Cardiac fibroblast (primary cell): ENCODE measurements at regions not wholly inside any gene's neighbourhood (a gene's known extent, or its start where the extent isn't known, plus 50 kb on each side); places are given as distances from the start of the nearest gene placed in this dataset.

Source experiments
- DNase-seq, 2 donors: peaks; one replicate each; pipeline versions ENCODE4 v3.0.0 to v3.0.0-alpha.2; 2010; ENCODE audit warnings: low read depth in 2 of 2
- H3K4me3 ChIP-seq, 2 donors: replicated peaks in 1 of 2; 1 replicate in 1 of 2; 2 replicates in 1 of 2; pipeline ENCODE4 v1.5.1; 2011; ENCODE audit warnings: low read depth in 2 of 2, low read length in 2 of 2, mild to moderate bottlenecking in 2 of 2, moderate library complexity in 1 of 2
- TF ChIP-seq, protein P1 (sequence below): IDR thresholded peaks from one replicate; pipeline ENCODE4 v1.5.1; 2011; ENCODE audit warnings: low read depth, mild to moderate bottlenecking, low read length, inconsistent platforms

GRCh38 chr10:78321500-78321899 lies 287.8 kb downstream of the RPS24 start:
- no peak for DNase-seq
- TF ChIP-seq, protein P1, sequence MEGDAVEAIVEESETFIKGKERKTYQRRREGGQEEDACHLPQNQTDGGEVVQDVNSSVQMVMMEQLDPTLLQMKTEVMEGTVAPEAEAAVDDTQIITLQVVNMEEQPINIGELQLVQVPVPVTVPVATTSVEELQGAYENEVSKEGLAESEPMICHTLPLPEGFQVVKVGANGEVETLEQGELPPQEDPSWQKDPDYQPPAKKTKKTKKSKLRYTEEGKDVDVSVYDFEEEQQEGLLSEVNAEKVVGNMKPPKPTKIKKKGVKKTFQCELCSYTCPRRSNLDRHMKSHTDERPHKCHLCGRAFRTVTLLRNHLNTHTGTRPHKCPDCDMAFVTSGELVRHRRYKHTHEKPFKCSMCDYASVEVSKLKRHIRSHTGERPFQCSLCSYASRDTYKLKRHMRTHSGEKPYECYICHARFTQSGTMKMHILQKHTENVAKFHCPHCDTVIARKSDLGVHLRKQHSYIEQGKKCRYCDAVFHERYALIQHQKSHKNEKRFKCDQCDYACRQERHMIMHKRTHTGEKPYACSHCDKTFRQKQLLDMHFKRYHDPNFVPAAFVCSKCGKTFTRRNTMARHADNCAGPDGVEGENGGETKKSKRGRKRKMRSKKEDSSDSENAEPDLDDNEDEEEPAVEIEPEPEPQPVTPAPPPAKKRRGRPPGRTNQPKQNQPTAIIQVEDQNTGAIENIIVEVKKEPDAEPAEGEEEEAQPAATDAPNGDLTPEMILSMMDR, result no peak
- H3K4me3 ChIP-seq, result no peak overlapping the region

GRCh38 chr10:78326372-78326771 lies 292.7 kb downstream of the RPS24 start:
- no peak overlapping the region for H3K4me3 ChIP-seq
- DNase-seq, result no peak
- TF ChIP-seq, protein P1, result no peak

DNA sequence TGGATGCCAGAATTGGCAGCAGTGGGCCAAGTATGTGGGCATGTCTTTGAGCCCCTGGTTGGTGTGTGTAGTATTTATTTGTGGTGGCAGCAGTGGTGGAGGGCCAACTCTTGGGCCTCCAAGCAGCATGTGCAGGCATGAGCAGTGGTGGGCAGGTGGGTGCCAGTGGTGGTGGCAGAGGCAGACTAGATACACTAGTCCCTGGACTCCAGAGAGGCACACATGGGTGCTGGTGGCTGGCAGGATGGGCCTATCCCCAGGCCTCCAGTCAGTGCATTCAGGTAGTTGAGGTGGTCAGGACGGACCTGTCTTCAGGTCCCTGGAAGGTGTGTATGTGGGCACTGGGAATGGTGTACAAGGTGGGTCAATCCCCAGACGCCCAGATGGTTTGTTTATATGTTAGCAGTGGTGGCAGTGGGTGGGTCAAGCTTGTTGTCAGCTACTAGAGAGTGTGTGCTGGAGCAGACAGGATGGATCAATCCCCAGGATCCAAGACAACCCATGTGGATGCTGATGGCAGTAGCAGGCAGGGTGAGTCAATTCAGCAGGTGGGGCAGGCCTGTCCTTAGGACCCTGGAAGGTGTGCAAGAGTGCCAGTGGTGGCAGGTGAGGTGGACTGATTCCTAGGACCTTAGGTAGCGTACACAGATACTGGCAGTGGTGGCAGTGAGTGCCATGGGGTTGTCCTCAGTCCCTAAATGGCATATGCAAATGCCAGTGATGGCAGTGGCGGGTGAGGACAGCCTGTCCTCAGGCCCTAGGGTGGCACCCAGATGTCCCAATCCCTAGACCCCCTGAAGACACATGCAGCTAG lies 294.3 kb downstream of the RPS24 start:
- TF ChIP-seq, protein P1, result no peak
- DNase-seq, result no peak
- H3K4me3 ChIP-seq, result no peak overlapping the region

DNA sequence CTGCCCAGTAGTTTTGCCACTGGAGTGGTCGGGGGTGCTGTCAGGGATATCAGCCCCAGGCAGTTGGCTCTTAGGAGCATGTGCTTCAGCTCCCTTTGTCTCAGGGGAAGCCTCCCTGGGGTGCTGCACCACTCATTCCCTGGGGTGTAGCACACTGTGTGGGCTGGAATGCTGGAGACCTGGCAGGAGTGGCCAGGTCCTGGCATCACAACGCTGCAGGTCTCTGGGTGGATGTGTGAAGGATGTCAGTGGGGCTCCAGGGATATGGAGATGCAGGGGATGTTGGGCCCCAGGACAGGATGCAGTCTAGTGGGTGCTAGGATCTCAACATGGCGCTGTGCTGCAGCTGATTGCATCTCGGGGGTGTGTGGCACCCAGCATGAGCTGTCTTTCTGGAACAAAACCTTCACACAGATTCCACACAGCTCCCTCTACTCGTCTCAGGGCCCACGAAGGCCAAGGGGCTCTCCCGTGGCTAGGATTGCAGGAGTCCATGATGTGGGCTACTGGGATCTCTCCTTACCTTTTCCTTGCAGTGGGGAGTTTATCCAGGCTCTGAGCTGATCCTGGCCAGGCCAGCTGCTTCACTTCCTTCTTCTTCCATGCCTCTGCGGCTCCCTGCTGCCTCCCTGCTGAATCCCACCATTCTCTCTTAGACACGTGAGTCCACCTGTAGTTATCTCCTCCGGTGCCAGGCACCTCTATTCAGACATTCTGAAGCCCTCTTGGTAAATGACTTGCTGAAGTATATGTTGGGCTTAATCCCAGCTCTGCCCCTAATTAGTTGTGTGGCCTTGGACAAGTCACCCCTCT lies 295.1 kb downstream of the RPS24 start:
- no peak for DNase-seq
- TF ChIP-seq, protein P1, result no peak
- no peak overlapping the region for H3K4me3 ChIP-seq

DNA sequence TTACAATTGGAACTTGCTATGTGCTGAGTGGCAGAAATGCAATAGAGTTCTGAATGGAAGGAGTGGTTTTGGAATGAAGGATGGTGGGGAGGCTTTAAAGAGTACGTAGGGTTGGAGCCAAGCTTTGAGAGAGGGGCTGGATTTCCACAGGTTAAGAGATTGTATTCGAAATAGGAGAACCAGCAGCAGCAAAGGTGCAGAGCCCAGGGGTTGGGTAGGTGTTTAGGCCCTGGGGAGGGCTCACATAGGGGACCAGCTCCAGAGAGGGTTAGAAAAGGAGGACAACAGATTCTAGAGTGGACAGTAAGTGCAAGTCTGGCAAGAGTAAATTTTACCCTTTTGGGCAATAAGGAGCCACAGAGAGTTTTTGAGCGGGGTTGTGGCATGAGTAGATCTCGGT lies 297.2 kb downstream of the RPS24 start:
- no peak for DNase-seq
- TF ChIP-seq, protein P1, result no peak
- no peak overlapping the region for H3K4me3 ChIP-seq

DNA sequence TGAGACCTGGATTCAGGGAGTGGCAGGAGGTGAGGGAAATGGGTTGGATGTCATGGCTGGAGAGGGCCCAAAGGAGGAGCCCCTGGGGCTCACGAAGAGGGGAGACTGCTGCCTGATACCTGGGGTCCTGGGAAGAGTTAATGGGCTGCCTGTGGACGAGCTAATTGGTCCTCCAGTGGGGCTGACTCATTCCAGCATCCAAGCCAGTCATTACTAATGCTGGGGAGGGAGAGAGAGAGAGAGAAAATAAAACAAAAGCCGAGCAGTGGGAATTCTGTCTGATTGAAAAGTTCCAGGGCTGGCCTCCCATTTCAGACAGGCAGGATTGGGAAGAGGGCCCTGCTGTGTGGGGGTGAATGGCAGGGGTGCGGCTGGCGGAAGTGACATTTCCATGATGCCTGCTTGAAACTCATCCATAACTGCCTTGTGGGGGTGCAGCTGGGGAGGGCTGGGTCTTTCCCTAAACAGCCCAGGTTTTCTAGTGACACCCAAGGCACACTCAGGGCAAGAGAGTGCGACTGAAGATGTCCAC lies 297.8 kb downstream of the RPS24 start:
- H3K4me3 ChIP-seq, result no peak overlapping the region
- TF ChIP-seq, protein P1, result no peak
- peak; percentile 40 to 55 for DNase-seq
